Skeletal muscle satellite cell (primary cell): ENCODE measurements at regions not wholly inside any gene's neighbourhood (a gene's known extent, or its start where the extent isn't known, plus 50 kb on each side); places are given as distances from the start of the nearest gene placed in this dataset.

Experiments
- H3K27me3 ChIP-seq: 2 replicates; pipeline ENCODE4 v1.7.0; 2013; ENCODE audit warnings: low read length; ENCODE audit not compliant: control insufficient read depth, insufficient read depth
- H3K36me3 ChIP-seq: 2 replicates; pipeline ENCODE4 v1.7.0; 2013; ENCODE audit warnings: mild to moderate bottlenecking, control low read depth, low read length; ENCODE audit not compliant: insufficient read depth
- H3K4me1 ChIP-seq: 2 replicates; pipeline ENCODE4 v1.7.0; 2013; ENCODE audit warnings: low read length; ENCODE audit not compliant: control insufficient read depth, insufficient read depth
- H3K4me2 ChIP-seq: 2 replicates; pipeline ENCODE4 v1.7.0; 2013; ENCODE audit warnings: mild to moderate bottlenecking, low read length
- H3K4me3 ChIP-seq: 2 replicates; pipeline ENCODE4 v1.7.0; 2013; ENCODE audit warnings: low read length
- H3K9ac ChIP-seq: 2 replicates; pipeline ENCODE4 v1.7.0; 2013; ENCODE audit warnings: mild to moderate bottlenecking, low read depth, low read length, moderate library complexity
- H3K9me3 ChIP-seq: replicated peaks from 2 replicates; pipeline ENCODE4 v1.7.0; 2013; ENCODE audit warnings: mild to moderate bottlenecking, control low read depth, low read length

- Histone ChIP-seq H3K4me2 (no peak overlapping the region), H3K27me3 (no peaks in the 10 kb centered on the region), H3K4me1 (peaks cover 6% of the 10 kb centered on the region), H3K9me3 (no peaks in the 10 kb centered on the region), H3K9ac (no peak overlapping the region), H3K36me3 (no peaks in the 10 kb centered on the region), H3K4me3 (no peak overlapping the region)
These were observed 56.6 kb upstream of the SLC6A14 start for GRCh38 chrX:116379854-116380253.

- Histone ChIP-seq H3K9me3 (no peaks in the 10 kb centered on the region), H3K4me3 (no peak overlapping the region), H3K4me2 (no peak overlapping the region), H3K4me1 (peaks cover 6% of the 10 kb centered on the region), H3K9ac (no peak overlapping the region), H3K27me3 (no peaks in the 10 kb centered on the region), H3K36me3 (no peaks in the 10 kb centered on the region)
These were observed 51.9 kb upstream of the SLC6A14 start for GRCh38 chrX:116384406-116384954.
